22Rv1 (cell line): ENCODE measurements at regions not wholly inside any gene's neighbourhood (a gene's known extent, or its start where the extent isn't known, plus 50 kb on each side); places are given as distances from the start of the nearest gene placed in this dataset.
"Not testable (repeated sequence)": the region's sequence is repeated elsewhere in the genome, so short reads cannot be mapped to it uniquely, and the experiment has no call there.

ENCODE experiments used
- H3K27ac ChIP-seq: fragments of 450-650 bp; 2 replicates; pipeline ENCODE4 v1.5.1; 2017
- ZFX ChIP-seq: fragments of 450-650 bp; IDR thresholded peaks from 2 replicates; pipeline ENCODE4 v1.6.1; 2017; ENCODE audit warnings: antibody characterized with exemption, borderline replicate concordance
- TF ChIP-seq, protein P1 (sequence below): fragments of 450-650 bp; IDR thresholded peaks from 2 replicates; pipeline ENCODE4 v1.5.1; 2017; ENCODE audit warnings: mild to moderate bottlenecking

DNA sequence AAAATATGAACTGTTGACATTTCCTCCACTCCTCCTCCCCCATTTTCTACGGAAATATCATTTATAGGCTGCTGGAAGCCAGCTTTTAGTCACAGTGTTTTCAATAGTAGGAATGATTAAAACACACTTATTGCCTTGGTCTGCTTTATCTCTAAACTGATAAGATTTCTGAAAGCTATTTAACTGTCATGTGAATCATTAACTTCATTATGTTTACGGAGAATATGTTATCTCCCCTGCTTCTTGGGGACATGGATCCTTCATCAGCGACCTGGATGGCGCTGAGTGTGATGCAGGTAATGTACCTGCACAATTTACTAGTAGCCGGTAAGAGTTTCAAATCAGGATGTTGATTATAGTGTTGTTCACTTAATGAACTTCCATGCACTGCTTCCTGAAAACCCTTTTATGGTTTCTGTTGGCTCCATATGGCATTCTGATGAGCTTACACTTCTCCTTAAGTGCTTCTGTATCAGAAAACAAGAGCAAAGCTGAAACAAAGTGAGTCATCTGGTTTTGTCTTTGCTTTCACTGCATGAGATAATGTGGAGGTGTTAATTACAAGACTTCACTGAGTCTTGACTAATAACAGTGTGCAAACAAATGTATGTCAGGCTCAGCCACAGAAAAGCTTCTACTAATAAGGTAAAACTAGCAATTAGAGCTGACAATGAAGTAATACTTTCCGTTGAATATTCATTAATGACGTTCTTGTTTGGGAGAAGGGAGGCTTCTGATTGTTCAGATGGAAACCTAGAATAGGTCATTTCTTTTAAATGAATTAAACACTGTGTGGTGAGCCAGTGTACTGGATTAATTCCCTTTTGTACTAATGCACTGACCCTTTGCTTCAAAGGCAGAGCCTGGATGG is 162.4 kb upstream of the ZNF608 start:
- TF ChIP-seq, protein P1, sequence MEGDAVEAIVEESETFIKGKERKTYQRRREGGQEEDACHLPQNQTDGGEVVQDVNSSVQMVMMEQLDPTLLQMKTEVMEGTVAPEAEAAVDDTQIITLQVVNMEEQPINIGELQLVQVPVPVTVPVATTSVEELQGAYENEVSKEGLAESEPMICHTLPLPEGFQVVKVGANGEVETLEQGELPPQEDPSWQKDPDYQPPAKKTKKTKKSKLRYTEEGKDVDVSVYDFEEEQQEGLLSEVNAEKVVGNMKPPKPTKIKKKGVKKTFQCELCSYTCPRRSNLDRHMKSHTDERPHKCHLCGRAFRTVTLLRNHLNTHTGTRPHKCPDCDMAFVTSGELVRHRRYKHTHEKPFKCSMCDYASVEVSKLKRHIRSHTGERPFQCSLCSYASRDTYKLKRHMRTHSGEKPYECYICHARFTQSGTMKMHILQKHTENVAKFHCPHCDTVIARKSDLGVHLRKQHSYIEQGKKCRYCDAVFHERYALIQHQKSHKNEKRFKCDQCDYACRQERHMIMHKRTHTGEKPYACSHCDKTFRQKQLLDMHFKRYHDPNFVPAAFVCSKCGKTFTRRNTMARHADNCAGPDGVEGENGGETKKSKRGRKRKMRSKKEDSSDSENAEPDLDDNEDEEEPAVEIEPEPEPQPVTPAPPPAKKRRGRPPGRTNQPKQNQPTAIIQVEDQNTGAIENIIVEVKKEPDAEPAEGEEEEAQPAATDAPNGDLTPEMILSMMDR, result no peak
- no peak for TF ChIP-seq ZFX
- peak overlapping the region; percentile 88 for H3K27ac ChIP-seq

DNA sequence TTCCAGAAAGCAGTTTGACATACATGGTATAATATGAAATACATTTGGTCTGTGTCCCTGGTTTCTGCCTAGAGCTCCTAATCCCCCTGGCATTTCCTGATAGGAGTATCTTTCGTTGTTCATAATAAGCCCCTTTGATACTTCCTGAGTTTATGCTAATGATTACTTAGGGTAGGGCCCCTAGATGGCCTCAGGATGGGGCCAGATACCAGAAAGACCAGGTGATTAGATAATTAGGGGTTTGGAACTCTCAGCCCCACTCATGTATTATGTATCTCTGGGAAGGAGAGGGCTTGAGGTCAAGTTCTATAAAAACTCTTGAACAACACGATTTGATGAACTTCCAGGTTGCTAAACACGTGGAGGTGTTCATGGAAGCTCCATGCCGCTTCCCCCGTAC is 163.3 kb upstream of the ZNF608 start:
- H3K27ac ChIP-seq, result peak overlapping the region; percentile 88
- TF ChIP-seq, protein P1, result no peak
- TF ChIP-seq ZFX, result no peak

DNA sequence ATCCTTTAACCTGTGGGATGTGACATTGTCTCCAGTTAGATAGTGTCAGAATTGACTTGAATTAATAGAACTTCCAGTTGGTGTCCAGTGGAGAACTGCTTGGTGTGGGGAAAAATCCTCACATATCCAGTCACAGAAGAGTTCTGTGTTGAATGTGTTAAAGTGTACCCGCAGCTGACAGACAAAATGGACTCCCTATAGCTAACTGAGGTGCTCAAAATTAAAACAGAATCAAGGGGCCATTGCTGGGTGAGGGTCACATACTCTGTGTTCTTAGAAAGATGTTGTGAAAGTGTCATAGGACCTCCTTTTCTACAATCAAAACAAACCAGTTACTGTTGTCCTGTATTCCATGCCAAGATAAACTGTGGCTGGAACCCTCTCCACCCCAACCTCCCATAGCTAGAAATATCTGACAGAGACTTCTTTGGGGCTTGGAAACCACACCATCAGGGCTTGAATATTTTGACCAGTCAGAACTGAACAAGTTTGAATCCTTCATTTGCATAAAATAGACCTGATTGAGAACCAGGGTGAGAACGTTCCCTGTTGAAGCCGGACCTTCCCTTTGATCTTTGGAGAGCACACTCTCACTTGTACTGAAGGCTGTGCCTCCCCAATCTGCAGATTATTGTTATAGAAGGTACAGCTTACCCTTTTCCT is 164.0 kb upstream of the ZNF608 start:
- no peak overlapping the region for H3K27ac ChIP-seq
- TF ChIP-seq ZFX, result no peak
- TF ChIP-seq, protein P1, result no peak

DNA sequence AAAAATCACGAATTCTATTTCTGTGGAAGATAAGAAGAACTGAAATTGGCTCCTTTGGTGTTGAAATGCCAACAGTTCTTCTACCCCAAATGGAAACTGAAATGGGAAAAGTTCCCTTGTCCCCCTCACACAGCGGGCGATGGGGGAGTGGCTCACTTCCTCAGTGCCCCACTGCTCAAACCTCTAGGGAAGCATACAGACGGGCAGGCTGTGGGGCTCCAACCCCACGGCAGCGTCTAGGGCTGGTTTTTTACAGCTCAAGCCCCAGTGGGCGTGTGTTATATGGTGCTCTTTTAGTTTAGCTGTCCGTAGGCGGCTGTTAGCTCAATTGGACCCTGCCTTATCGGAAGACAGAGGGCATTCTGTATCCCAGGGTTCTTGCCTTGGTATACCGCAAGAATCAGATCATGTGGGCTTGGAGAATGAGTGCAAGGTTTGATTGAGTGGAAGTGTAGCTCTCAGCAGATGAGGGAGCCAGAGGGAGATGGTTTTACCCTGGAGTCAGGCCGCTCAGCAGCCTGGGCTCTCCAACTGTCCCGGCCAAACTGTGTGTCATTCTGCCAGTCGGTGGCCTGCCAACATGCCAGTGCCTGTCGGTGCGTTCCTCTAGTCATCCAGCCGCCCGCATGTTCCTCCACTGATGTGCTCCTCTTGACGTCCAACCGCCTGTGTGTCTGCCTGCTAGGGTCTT is 166.3 kb upstream of the ZNF608 start:
- TF ChIP-seq, protein P1, result no peak
- no peak for TF ChIP-seq ZFX
- no peak overlapping the region for H3K27ac ChIP-seq

DNA sequence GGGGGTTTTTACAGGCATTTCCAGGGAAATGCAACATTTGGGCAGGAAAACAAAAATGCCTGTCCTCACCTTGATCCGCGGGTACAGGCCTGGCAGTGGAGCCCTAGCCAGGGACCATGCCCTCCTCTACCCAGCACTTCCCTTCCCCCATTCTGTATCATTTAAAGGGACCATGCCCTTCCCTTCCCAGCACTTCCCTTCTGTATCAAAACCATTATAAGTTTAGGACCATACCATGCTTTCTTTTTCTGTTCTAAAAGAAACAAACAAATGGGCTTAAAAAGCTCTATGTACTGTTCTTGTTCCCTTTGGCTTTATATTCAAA is 166.9 kb upstream of the ZNF608 start:
- no peak overlapping the region for H3K27ac ChIP-seq
- TF ChIP-seq, protein P1, result no peak
- no peak for TF ChIP-seq ZFX

DNA sequence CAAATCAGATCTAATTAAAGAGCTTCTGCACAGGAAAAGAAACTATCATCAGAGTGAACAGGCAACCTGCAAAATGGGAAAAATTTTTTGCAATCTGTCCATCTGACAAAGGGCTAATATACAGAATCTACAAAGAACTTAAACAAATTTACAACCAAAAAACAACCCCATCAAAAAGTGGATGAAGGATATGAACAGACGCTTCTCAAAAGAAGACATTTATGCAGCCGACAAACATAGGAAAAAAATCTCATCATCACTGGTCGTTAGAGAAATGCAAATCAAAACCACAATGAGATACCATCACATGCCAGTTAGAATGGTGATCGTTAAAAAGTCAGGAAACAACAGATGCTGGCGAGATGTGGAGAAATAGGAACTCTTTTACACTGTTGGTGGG is 169.9 kb upstream of the ZNF608 start:
- H3K27ac ChIP-seq, result not testable (repeated sequence)

DNA sequence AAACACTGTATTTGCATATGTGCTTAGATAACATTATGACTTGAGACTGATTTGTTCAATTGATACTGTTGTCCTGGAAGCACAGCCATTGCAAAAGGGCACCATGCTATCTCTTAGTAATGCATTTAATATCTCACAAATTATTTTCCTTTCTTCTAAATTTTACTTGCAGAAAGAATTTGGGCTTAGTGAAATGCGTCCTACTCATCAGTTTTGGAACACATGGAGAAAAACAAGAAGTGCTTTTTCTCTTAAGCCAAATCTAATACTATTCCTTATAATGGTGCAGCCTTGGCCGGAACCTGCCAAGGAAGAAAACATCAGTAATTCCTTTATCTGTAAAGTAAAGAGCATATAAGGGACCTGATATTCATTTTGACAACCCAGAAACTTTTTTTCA is 172.2 kb upstream of the ZNF608 start:
- no peak overlapping the region for H3K27ac ChIP-seq
- TF ChIP-seq, protein P1, result no peak
- no peak for TF ChIP-seq ZFX
